Duodenal mucosa (tissue), 2 donors: ENCODE measurements at regions not wholly inside any gene's neighbourhood (a gene's known extent, or its start where the extent isn't known, plus 50 kb on each side); places are given as distances from the start of the nearest gene placed in this dataset.

Experiments used
- H3K27ac ChIP-seq: one replicate; pipeline ENCODE4 v1.7.0; 2013; ENCODE audit warnings: low read depth, low read length
- H3K27me3 ChIP-seq, 2 donors: one replicate each; pipeline ENCODE4 v1.7.0; 2013; ENCODE audit warnings: low read length in 2 of 2, control low read depth in 1 of 2; ENCODE audit not compliant: insufficient read depth in 2 of 2, control insufficient read depth in 1 of 2
- H3K36me3 ChIP-seq, 2 donors: one replicate each; pipeline ENCODE4 v1.7.0; 2013; ENCODE audit warnings: low read length in 2 of 2, control low read depth in 1 of 2; ENCODE audit not compliant: insufficient read depth in 2 of 2, control insufficient read depth in 1 of 2
- H3K4me1 ChIP-seq, 2 donors: one replicate each; pipeline ENCODE4 v1.7.0; 2013; ENCODE audit warnings: low read length in 2 of 2, control low read depth in 1 of 2; ENCODE audit not compliant: insufficient read depth in 2 of 2, control insufficient read depth in 1 of 2
- H3K4me3 ChIP-seq, 2 donors: one replicate each; pipeline ENCODE4 v1.7.0; 2013; ENCODE audit warnings: low read length in 2 of 2, low read depth in 1 of 2
- H3K9ac ChIP-seq, 2 donors: one replicate each; pipeline ENCODE4 v1.7.0; 2013; ENCODE audit warnings: low read length in 2 of 2, low read depth in 1 of 2
- H3K9me3 ChIP-seq, 2 donors: one replicate each; pipeline ENCODE4 v1.7.0; 2013; ENCODE audit warnings: low read length in 2 of 2, control low read depth in 1 of 2; ENCODE audit not compliant: control insufficient read depth in 1 of 2

- Histone ChIP-seq H3K36me3 (no peaks in the 10 kb centered on the region), H3K27me3 (no peaks in the 10 kb centered on the region), H3K9ac (no peak overlapping the region), H3K4me1 (no peaks in the 10 kb centered on the region), H3K4me3 (no peak overlapping the region), H3K9me3 (no peaks in the 10 kb centered on the region), H3K27ac (no peak overlapping the region)
Measured at GRCh38 chr20:40778894-40779496, 90.0 kb upstream of the MAFB start.

GRCh38 chr20:40781327-40782042 lies 92.4 kb upstream of the MAFB start:
- Histone ChIP-seq H3K4me1 (no peaks in the 10 kb centered on the region), H3K9ac (no peak overlapping the region)

GRCh38 chr20:40782043-40782368 lies 93.0 kb upstream of the MAFB start:
- H3K36me3 ChIP-seq: no peaks in the 10 kb centered on the region
- no peaks in the 10 kb centered on the region for H3K9me3 ChIP-seq
- no peaks in the 10 kb centered on the region for H3K27me3 ChIP-seq
- no peak overlapping the region for H3K4me3 ChIP-seq
- no peak overlapping the region for H3K9ac ChIP-seq
- H3K27ac ChIP-seq: no peak overlapping the region
- H3K4me1 ChIP-seq: no peaks in the 10 kb centered on the region

More at GRCh38 chr20:40781327-40782042, 92.4 kb upstream of the MAFB start:
- Histone ChIP-seq H3K9me3 (no peaks in the 10 kb centered on the region), H3K27ac (no peak overlapping the region), H3K4me3 (no peak overlapping the region), H3K27me3 (no peaks in the 10 kb centered on the region), H3K36me3 (no peaks in the 10 kb centered on the region)

GRCh38 chr20:40785346-40785745 lies 96.3 kb upstream of the MAFB start:
- H3K4me1 ChIP-seq: no peaks in the 10 kb centered on the region
- no peak overlapping the region for H3K9ac ChIP-seq

GRCh38 chr20:40786336-40786735 lies 97.3 kb upstream of the MAFB start:
- H3K4me1 ChIP-seq: no peaks in the 10 kb centered on the region
- H3K27me3 ChIP-seq: no peaks in the 10 kb centered on the region
- no peak overlapping the region for H3K27ac ChIP-seq
- H3K9ac ChIP-seq: no peak overlapping the region
- peaks cover 0 to 7% of the 10 kb centered on the region in 2 donors for H3K9me3 ChIP-seq
- no peak overlapping the region for H3K4me3 ChIP-seq
- no peaks in the 10 kb centered on the region for H3K36me3 ChIP-seq

More at GRCh38 chr20:40785346-40785745, 96.3 kb upstream of the MAFB start:
- no peaks in the 10 kb centered on the region for H3K36me3 ChIP-seq
- H3K27me3 ChIP-seq: no peaks in the 10 kb centered on the region
- H3K4me3 ChIP-seq: no peak overlapping the region
- H3K9me3 ChIP-seq: peaks cover 0 to 7% of the 10 kb centered on the region in 2 donors
- no peak overlapping the region for H3K27ac ChIP-seq

GRCh38 chr20:40787941-40788340 lies 98.9 kb upstream of the MAFB start:
- H3K36me3 ChIP-seq: no peaks in the 10 kb centered on the region
- no peaks in the 10 kb centered on the region for H3K27me3 ChIP-seq
- H3K27ac ChIP-seq: no peak overlapping the region
- no peak overlapping the region for H3K9ac ChIP-seq
- no peak overlapping the region for H3K4me3 ChIP-seq
- peaks cover 0 to 7% of the 10 kb centered on the region in 2 donors for H3K9me3 ChIP-seq
- no peaks in the 10 kb centered on the region for H3K4me1 ChIP-seq

- no peaks in the 10 kb centered on the region for H3K4me1 ChIP-seq
- no peaks in the 10 kb centered on the region for H3K9me3 ChIP-seq
- no peaks in the 10 kb centered on the region for H3K36me3 ChIP-seq
- no peak overlapping the region for H3K9ac ChIP-seq
- no peaks in the 10 kb centered on the region for H3K27me3 ChIP-seq
- H3K27ac ChIP-seq: no peak overlapping the region
- no peak overlapping the region for H3K4me3 ChIP-seq
Measured at GRCh38 chr20:40797425-40797824, 108.4 kb upstream of the MAFB start.

GRCh38 chr20:40798066-40798465 lies 109.0 kb upstream of the MAFB start:
- Histone ChIP-seq H3K4me1 (no peaks in the 10 kb centered on the region), H3K4me3 (no peak overlapping the region), H3K9me3 (no peaks in the 10 kb centered on the region), H3K27ac (no peak overlapping the region), H3K27me3 (no peaks in the 10 kb centered on the region), H3K9ac (no peak overlapping the region), H3K36me3 (no peaks in the 10 kb centered on the region)

- H3K4me3 ChIP-seq: no peak overlapping the region
- peaks cover 2 to 6% of the 10 kb centered on the region in 2 donors for H3K27me3 ChIP-seq
- H3K36me3 ChIP-seq: no peaks in the 10 kb centered on the region
- no peaks in the 10 kb centered on the region for H3K9me3 ChIP-seq
- no peaks in the 10 kb centered on the region for H3K4me1 ChIP-seq
- no peak overlapping the region for H3K9ac ChIP-seq
- no peak overlapping the region for H3K27ac ChIP-seq
Measured at GRCh38 chr20:40802886-40803285, 113.8 kb upstream of the MAFB start.

- Histone ChIP-seq H3K9me3 (no peaks in the 10 kb centered on the region), H3K4me3 (no peak overlapping the region), H3K36me3 (no peaks in the 10 kb centered on the region), H3K9ac (no peak overlapping the region), H3K4me1 (no peaks in the 10 kb centered on the region), H3K27ac (no peak overlapping the region), H3K27me3 (peaks cover 7% of the 10 kb centered on the region in 2 donors)
Measured at GRCh38 chr20:40803381-40803780, 114.3 kb upstream of the MAFB start.
